Stimulated activated CD4-positive, alpha-beta T cell treated with anti-CD3 and anti-CD28 coated beads, Interleukin-1b, Interleukin-23, amount 100 ng/mL, for 24 hours (primary cell): ENCODE measurements at regions not wholly inside any gene's neighbourhood (a gene's known extent, or its start where the extent isn't known, plus 50 kb on each side); places are given as distances from the start of the nearest gene placed in this dataset.
"Not testable (repeated sequence)": the region's sequence is repeated elsewhere in the genome, so short reads cannot be mapped to it uniquely, and the experiment has no call there.

Experiments used
- DNase-seq, 4 experiments: peaks; one replicate each; pipeline ENCODE4 v3.0.0-alpha.2; 2020; ENCODE audit warnings: low read depth in 4 of 4, low spot score in 1 of 4

GRCh38 chr14:106425150-106425549 is 898.8 kb downstream of the TMEM121 start:
- DNase-seq: not testable (repeated sequence)

GRCh38 chr14:106436310-106436905 is 910.0 kb downstream of the TMEM121 start:
- peak; percentile 57 to 66 (median 64) for DNase-seq

GRCh38 chr14:106442857-106443256 is 916.5 kb downstream of the TMEM121 start:
- peak in 3 of 4 experiments; percentile 18 to 36 (median 23) for DNase-seq

GRCh38 chr14:106455026-106455425 is 928.6 kb downstream of the TMEM121 start:
- no peak for DNase-seq

GRCh38 chr14:106459971-106460730 is 933.8 kb downstream of the TMEM121 start:
- peak; percentile 44 to 58 (median 54) for DNase-seq

GRCh38 chr14:106460916-106461315 is 934.5 kb downstream of the TMEM121 start:
- DNase-seq: no peak

GRCh38 chr14:106466483-106466882 is 940.1 kb downstream of the TMEM121 start:
- DNase-seq: not testable (repeated sequence)

GRCh38 chr14:106468869-106469268 is 942.5 kb downstream of the TMEM121 start:
- DNase-seq: not testable (repeated sequence)

GRCh38 chr14:106470028-106470427 is 943.6 kb downstream of the TMEM121 start:
- not testable (repeated sequence) for DNase-seq

- not testable (repeated sequence) for DNase-seq
These were observed 948.1 kb downstream of the TMEM121 start for GRCh38 chr14:106474261-106475028.

- not testable (repeated sequence) for DNase-seq
These were observed 948.8 kb downstream of the TMEM121 start for GRCh38 chr14:106475214-106475613.

GRCh38 chr14:106477600-106477999 is 951.2 kb downstream of the TMEM121 start:
- not testable (repeated sequence) for DNase-seq

- not testable (repeated sequence) for DNase-seq
These were observed 953.9 kb downstream of the TMEM121 start for GRCh38 chr14:106480287-106480686.

GRCh38 chr14:106482213-106482612 is 955.8 kb downstream of the TMEM121 start:
- DNase-seq: not testable (repeated sequence)

- no peak for DNase-seq
These were observed 961.2 kb downstream of the TMEM121 start for GRCh38 chr14:106487600-106487999.

GRCh38 chr14:106488291-106488690 is 961.9 kb downstream of the TMEM121 start:
- no peak for DNase-seq

GRCh38 chr14:106489112-106489881 is 962.9 kb downstream of the TMEM121 start:
- no peak for DNase-seq

- no peak for DNase-seq
These were observed 964.1 kb downstream of the TMEM121 start for GRCh38 chr14:106490442-106490841.

GRCh38 chr14:106491851-106492250 is 965.5 kb downstream of the TMEM121 start:
- no peak for DNase-seq

- DNase-seq: no peak
These were observed 967.8 kb downstream of the TMEM121 start for GRCh38 chr14:106493962-106494823.
